ENCODE measurements at regions not wholly inside any gene's neighbourhood (a gene's known extent, or its start where the extent isn't known, plus 50 kb on each side); places are given as distances from the start of the nearest gene placed in this dataset.

DNA sequence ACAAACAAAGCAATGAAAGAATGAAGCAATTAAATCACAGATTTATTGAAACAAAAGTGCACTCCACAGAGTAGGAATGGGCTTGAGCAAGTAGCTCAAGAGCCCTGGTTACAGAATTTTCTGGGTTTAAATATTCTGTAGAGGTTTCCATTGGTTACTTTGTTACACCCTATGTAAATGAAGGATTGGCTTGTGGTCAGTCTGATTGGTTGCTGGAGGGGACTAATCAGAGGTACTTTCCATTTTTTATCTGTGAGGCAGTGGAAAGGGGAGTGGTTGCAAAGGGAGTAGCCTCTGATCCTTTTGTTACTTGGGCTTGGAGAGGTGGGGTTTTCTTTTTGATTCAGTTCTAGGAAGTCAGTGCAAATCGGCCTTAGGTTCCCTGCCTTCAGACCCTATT is 253.3 kb downstream of the ARL6IP6 start:
- TF ChIP-seq, protein P1, sequence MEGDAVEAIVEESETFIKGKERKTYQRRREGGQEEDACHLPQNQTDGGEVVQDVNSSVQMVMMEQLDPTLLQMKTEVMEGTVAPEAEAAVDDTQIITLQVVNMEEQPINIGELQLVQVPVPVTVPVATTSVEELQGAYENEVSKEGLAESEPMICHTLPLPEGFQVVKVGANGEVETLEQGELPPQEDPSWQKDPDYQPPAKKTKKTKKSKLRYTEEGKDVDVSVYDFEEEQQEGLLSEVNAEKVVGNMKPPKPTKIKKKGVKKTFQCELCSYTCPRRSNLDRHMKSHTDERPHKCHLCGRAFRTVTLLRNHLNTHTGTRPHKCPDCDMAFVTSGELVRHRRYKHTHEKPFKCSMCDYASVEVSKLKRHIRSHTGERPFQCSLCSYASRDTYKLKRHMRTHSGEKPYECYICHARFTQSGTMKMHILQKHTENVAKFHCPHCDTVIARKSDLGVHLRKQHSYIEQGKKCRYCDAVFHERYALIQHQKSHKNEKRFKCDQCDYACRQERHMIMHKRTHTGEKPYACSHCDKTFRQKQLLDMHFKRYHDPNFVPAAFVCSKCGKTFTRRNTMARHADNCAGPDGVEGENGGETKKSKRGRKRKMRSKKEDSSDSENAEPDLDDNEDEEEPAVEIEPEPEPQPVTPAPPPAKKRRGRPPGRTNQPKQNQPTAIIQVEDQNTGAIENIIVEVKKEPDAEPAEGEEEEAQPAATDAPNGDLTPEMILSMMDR (IDR thresholded peaks at IDR 0.05; ENCODE audit: low read depth, low read length): no peak
- TF ChIP-seq MYC (IDR thresholded peaks at IDR 0.05; ENCODE audit: low read depth, low read length) (no peak), POLR2A (IDR thresholded peaks at IDR 0.05; ENCODE audit: extremely low read depth, insufficient read length) (no peak)
- TF ChIP-seq, protein P2, sequence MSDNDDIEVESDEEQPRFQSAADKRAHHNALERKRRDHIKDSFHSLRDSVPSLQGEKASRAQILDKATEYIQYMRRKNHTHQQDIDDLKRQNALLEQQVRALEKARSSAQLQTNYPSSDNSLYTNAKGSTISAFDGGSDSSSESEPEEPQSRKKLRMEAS (IDR thresholded peaks at IDR 0.05; ENCODE audit: low read depth, low read length): no peak

Data from NB4 (cell line).